Stimulated activated naive CD8-positive, alpha-beta T cell treated with anti-CD3 and anti-CD28 coated beads, Interleukin-15, amount 100 ng/mL, for 72 hours (primary cell): ENCODE measurements at regions not wholly inside any gene's neighbourhood (a gene's known extent, or its start where the extent isn't known, plus 50 kb on each side); places are given as distances from the start of the nearest gene placed in this dataset.
A peak's percentile ranks its signal among the peaks of the same experiment; 100 is the strongest.
"Not testable (repeated sequence)": the region's sequence is repeated elsewhere in the genome, so short reads cannot be mapped to it uniquely, and the experiment has no call there.

ENCODE experiments used
- ATAC-seq: fragments of 150-1000 bp; cut with Tn5 transposase; 2 replicates; pipeline ENCODE4 v1.10.0; 2021; ENCODE audit warnings: mild to moderate bottlenecking, moderate library complexity
- DNase-seq, 2 donors: peaks; one replicate each; pipeline ENCODE4 v3.0.0; 2021 to 2022
- H3K27ac Mint-ChIP-seq, 2 donors: one replicate each; pipeline ENCODE4 v1.8.0; 2022; ENCODE audit warnings: mild to moderate bottlenecking in 2 of 2, mixed read lengths in 2 of 2, moderate library complexity in 2 of 2
- H3K27me3 Mint-ChIP-seq: one replicate; pipeline ENCODE4 v1.8.0; 2022; ENCODE audit warnings: mixed read lengths
- H3K4me1 Mint-ChIP-seq: one replicate; pipeline ENCODE4 v1.8.0; 2022; ENCODE audit warnings: mild to moderate bottlenecking, mixed read lengths
- H3K4me3 Mint-ChIP-seq, 2 donors: one replicate each; pipeline ENCODE4 v1.8.0; 2022; ENCODE audit warnings: mild to moderate bottlenecking in 2 of 2, mixed read lengths in 2 of 2, moderate library complexity in 1 of 2
- H3K9me3 Mint-ChIP-seq, 2 donors: one replicate each; pipeline ENCODE4 v1.8.0; 2022; ENCODE audit warnings: mixed read lengths in 2 of 2

DNA sequence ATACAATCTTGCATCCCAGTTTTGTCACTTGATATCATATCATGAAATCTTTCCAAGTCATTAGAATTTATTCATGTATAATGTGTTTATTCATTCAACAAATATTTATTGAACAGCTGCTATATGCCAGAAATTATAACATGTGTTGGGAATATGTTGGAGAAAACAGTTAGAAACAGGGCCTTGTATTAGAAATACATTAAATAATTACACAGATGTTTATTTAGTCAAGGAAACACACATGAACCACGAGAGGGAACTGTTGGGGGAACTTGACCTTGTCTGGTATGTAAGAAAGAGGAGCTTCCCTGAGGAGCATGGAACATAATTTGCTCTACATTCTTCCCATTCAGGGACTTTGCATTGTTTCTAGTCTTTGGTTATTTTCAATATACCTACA lies 191.7 kb upstream of the FRMD6 start:
- ATAC-seq (no peak), DNase-seq (no peak)
- H3K9me3 Mint-ChIP-seq: no peaks in the 10 kb centered on the region
- no peak overlapping the region for H3K4me3 Mint-ChIP-seq
- no peaks in the 10 kb centered on the region for H3K4me1 Mint-ChIP-seq
- no peak overlapping the region for H3K27ac Mint-ChIP-seq
- no peaks in the 10 kb centered on the region for H3K27me3 Mint-ChIP-seq

DNA sequence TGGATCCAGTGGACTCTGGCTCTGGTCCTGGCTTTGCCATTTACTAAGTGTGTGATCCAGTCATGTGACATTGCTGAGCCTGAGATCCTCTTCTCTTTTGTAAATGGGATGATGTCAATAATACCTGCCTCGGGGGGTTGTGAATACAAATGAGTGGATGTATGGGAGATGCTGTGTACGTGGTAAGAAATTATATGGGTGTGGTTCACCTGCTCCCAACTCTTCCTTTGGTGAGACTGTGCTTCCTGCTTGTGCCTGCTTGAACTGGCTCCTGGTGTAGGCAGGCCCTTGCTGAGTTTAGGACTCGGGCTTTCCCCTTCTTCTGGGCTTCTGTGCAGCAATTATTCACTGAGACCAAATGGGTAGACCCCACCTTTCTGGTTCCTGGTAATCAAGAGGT lies 189.5 kb upstream of the FRMD6 start:
- H3K9me3 Mint-ChIP-seq: no peaks in the 10 kb centered on the region
- ATAC-seq (no peak), DNase-seq (no peak)
- no peak overlapping the region for H3K4me3 Mint-ChIP-seq
- no peaks in the 10 kb centered on the region for H3K27me3 Mint-ChIP-seq
- no peak overlapping the region for H3K27ac Mint-ChIP-seq
- no peaks in the 10 kb centered on the region for H3K4me1 Mint-ChIP-seq

DNA sequence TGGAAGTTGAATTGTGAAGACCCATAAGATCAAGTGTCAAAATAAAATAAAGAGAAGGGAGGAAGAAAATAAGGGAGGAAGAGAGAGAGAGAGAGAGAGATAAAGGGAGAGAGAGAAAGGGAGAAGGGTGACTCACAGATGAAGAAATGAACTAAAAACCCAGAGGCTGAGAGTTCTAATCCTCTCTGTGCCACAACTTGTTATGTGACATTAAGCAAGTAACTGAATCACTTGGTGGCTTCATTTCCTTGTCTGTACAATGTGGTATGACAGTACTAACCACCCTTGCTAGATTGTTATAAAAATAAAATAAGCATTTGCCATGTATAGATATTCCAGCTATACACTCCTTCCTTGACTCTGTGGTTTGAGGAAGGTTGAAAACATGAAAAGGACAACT lies 189.0 kb upstream of the FRMD6 start:
- DNase-seq (no peak), ATAC-seq (no peak)
- Mint-ChIP-seq H3K9me3 (no peaks in the 10 kb centered on the region), H3K4me3 (no peak overlapping the region), H3K27me3 (no peaks in the 10 kb centered on the region), H3K4me1 (no peaks in the 10 kb centered on the region), H3K27ac (no peak overlapping the region)

DNA sequence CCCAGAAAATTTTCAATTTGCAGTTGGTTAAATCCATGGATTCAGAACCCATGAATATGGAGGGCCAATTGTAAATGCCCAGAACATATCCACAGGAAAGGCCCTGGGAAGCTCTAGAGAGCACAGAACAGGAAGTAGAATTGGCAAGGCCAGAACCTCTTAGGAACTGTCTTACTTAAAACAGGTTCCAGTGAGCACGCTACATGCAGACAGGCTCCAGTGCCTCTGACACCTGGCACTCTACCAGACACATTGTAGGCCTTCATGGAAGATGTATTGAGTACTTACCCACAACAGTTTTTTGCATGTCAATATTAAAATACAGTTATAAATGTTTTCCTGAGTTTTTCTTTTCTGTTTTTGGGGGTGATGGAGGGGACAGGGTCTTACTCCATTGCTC lies 188.2 kb upstream of the FRMD6 start:
- H3K4me1 Mint-ChIP-seq: no peaks in the 10 kb centered on the region
- no peaks in the 10 kb centered on the region for H3K27me3 Mint-ChIP-seq
- DNase-seq: no peak
- H3K9me3 Mint-ChIP-seq: no peaks in the 10 kb centered on the region
- H3K27ac Mint-ChIP-seq: no peak overlapping the region
- H3K4me3 Mint-ChIP-seq: no peak overlapping the region
- ATAC-seq: no peak

DNA sequence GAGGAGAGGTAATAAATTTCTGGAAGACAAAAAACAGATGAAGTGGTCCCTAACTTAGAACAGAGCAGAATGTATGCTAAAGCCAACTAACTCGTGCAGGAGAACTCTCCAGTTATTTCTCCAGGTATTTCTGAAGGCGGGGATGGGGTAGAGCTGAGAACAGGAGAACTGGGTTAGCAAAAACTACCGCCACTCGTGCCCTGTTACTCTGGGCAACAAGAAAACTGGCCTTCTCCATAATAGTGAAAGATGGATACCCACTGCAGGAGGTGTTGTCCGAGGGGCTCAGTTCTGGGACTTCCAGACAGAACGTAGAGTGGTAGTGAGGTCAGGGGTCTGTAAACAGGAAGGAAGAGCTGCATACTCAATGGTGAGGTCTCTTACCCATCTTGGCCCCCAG lies 187.3 kb upstream of the FRMD6 start:
- H3K9me3 Mint-ChIP-seq: no peaks in the 10 kb centered on the region
- no peak for DNase-seq
- ATAC-seq: no peak
- H3K27me3 Mint-ChIP-seq: no peaks in the 10 kb centered on the region
- no peak overlapping the region for H3K4me3 Mint-ChIP-seq
- H3K4me1 Mint-ChIP-seq: no peaks in the 10 kb centered on the region
- no peak overlapping the region for H3K27ac Mint-ChIP-seq

DNA sequence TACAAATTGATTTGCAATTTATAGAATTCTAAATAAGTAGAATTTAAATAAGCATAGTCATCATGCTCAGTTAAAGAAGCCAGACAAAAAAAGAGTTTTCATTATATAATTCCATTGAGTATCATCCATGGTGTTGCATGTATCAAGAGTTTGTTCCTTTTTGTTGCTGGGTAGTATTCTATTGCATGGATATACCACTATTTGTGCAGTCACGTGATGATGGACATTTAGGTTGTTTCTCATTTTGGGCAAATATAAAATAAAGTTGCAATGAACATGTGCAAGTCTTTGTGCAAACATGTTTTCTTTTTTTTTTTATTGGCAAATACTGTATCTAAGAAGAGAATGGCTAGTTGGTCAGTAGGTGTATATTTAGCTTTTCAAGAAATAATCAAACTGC lies 186.2 kb upstream of the FRMD6 start:
- DNase-seq (no peak), ATAC-seq (no peak)
- no peak overlapping the region for H3K27ac Mint-ChIP-seq
- H3K27me3 Mint-ChIP-seq: no peaks in the 10 kb centered on the region
- no peak overlapping the region for H3K4me3 Mint-ChIP-seq
- no peaks in the 10 kb centered on the region for H3K9me3 Mint-ChIP-seq
- H3K4me1 Mint-ChIP-seq: no peaks in the 10 kb centered on the region

DNA sequence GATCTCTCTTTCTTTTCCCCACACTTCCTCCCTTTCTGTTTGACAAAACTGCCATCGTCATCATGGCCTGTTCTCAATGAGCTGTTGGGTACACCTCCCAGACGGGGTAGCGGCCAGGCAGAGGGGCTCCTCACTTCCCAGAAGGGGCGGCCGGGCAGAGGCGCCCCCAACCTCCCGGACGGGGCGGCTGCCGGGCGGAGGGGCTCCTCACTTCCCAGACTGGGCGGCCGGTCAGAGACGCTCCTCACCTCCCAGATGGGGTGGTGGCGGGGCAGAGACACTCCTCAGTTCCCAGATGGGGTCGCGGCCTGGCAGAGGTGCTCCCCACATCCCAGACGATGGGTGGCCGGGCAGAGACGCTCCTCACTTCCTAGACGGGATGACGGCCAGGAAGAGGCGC lies 184.3 kb upstream of the FRMD6 start:
- H3K9me3 Mint-ChIP-seq, H3K27ac Mint-ChIP-seq: not testable (repeated sequence)

DNA sequence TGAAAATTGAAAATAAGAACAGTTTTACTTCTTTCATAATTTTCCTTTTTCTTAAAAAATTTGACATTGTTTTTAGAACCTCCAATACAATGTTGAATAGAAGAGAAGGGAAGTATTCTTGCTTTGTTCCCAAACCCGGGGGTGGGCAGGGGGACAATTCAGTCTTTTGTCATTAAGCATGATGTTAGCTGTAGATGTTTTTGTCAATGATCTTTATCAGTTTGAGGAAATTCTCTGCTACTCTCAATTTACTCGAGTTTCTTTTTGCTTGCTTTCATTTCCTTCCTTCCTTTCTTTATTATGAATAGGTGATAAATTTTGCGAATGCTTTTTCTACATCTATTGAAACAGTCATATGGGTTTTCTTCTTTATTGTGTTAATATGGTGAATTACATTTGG lies 183.2 kb upstream of the FRMD6 start:
- Mint-ChIP-seq H3K9me3 (no peaks in the 10 kb centered on the region), H3K27ac (no peak overlapping the region), H3K4me1 (no peaks in the 10 kb centered on the region), H3K27me3 (peaks cover 11% of the 10 kb centered on the region), H3K4me3 (no peak overlapping the region)
- ATAC-seq (no peak), DNase-seq (no peak)

More for the DNA sequence above, 184.3 kb upstream of the FRMD6 start:
- ATAC-seq, H3K4me3 Mint-ChIP-seq, H3K27me3 Mint-ChIP-seq, H3K4me1 Mint-ChIP-seq, DNase-seq: not testable (repeated sequence)

DNA sequence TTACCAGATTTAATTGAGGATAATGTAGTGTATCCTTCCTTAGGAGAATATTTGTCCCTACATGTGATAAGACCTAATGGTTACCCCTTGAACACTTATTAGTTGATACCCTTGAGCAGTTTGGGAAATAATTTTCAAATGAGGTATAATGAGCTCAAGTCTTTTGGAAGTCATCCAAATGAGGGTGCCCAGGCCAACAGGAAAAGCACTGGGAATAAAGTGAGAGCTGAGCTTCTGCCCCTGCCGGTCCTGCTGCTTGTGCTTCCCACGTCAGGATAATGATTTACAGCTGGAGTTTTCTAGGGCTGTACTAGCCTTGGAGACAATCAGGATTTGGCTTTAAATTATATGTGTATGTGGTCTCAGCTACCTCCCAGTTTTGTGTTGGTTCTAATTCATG lies 178.8 kb upstream of the FRMD6 start:
- Mint-ChIP-seq H3K9me3 (no peaks in the 10 kb centered on the region), H3K27me3 (peaks cover 34% of the 10 kb centered on the region), H3K4me1 (no peaks in the 10 kb centered on the region), H3K27ac (peak overlapping the region in 1 of 2 donors; percentile 31), H3K4me3 (no peak overlapping the region)
- no peak for ATAC-seq
- DNase-seq: no peak

DNA sequence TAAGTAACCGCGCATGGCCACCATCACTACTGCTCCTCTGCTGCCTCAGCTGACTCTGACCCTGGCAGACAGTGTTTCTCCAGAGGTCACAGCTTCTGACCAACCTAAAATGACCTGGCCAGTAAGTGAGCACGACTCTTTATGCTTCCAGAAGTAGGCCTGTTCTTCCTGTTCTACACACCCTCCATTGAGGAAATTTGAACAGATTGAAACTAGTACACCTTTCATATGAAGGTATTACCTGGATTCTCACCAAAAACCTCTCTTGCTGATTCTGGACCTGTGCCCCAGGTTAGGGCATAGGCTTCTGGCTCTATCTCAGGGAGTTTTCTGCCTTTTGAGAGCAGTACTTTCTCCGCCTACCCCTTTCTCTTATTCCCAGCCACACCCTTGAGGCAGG lies 178.4 kb upstream of the FRMD6 start:
- ATAC-seq (no peak), DNase-seq (no peak)
- no peak overlapping the region for H3K4me3 Mint-ChIP-seq
- peaks cover 34% of the 10 kb centered on the region for H3K27me3 Mint-ChIP-seq
- peak overlapping the region; percentile 31 to 35 for H3K27ac Mint-ChIP-seq
- H3K4me1 Mint-ChIP-seq: no peaks in the 10 kb centered on the region
- H3K9me3 Mint-ChIP-seq: no peaks in the 10 kb centered on the region

DNA sequence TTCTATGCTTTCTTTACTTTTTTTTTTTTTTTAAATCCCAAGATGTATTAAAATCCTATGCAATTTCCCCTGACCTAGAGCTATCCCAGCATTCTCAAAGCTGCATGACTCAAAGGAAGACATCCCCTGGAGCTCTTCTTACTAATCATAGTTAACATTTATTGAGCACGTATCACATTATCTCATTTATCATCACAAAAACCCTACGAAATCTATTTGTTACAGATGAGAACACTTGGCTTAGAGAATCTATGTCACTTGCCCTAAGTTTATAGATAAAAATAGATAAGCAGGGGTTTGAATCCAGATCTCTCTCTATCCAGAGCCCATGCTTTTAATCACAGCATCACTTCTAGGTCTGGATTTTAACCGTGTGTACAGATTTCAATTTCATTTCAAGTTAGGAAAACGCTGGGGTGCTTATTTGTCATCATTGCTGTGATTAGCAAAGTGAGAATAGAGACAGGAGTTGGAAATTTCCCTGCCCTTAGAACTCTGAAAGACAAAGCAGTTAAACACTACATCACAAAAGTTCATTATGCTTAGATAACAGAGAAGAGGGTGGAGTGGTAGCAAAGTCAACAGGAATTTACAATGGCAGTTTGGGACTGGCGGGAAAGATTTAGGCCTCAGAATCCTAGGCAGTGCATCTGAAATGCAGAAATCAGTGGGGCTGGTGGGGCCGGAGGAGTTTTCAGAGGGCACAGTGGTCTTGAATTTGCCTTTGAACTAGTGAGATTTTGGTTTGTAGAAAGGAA lies 177.7 kb upstream of the FRMD6 start:
- no peaks in the 10 kb centered on the region for H3K9me3 Mint-ChIP-seq
- no peaks in the 10 kb centered on the region for H3K4me1 Mint-ChIP-seq
- peak overlapping the region; percentile 28 to 35 for H3K27ac Mint-ChIP-seq
- peaks cover 34% of the 10 kb centered on the region for H3K27me3 Mint-ChIP-seq
- no peak for ATAC-seq
- DNase-seq: no peak
- H3K4me3 Mint-ChIP-seq: no peak overlapping the region

DNA sequence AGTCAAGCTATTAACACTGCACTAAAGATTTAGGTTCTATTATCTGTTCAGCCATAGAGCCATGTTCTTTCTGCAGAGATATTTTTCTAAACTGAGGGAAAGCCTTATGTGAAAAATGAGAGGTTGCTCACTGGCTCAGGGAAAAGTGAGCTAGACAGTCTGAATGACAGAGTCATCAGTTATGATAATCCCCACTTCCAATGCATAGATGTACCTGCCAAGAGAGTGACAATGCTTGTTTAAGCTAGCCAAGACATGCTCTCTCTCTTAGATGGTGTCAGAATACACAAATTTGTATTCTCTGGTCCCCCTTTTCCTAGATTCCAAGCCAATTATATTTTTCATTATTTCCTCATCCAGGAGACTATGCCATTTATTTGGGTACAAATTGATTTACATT lies 176.9 kb upstream of the FRMD6 start:
- Mint-ChIP-seq H3K4me3 (no peak overlapping the region), H3K27ac (no peak overlapping the region), H3K4me1 (no peaks in the 10 kb centered on the region), H3K27me3 (peaks cover 34% of the 10 kb centered on the region), H3K9me3 (no peaks in the 10 kb centered on the region)
- no peak for ATAC-seq
- no peak for DNase-seq

DNA sequence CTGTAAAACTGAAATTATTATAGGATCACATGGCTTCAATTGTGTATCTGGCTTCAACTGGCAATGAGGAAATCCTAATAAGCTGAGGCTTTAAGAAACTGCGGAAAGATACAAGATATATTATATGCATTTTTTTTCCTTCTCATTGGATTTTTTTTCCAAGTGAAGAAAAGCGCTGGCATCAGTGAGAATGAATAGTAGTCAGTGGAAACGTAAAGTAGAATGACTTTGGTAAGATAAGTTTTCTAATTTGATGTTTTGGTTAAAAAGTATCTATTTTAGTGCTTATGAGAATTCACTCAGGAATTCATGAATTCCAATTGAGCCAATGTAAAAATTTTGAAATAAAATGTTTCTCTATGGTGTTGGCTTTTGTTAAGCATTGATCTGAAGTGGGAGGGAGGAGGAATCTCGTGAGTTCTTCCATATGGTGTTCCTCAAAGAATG lies 173.5 kb upstream of the FRMD6 start:
- ATAC-seq (no peak), DNase-seq (no peak)
- Mint-ChIP-seq H3K9me3 (peaks cover 0 to 4% of the 10 kb centered on the region in 2 donors), H3K27me3 (peaks cover 26% of the 10 kb centered on the region), H3K27ac (no peak overlapping the region), H3K4me1 (no peaks in the 10 kb centered on the region), H3K4me3 (no peak overlapping the region)

DNA sequence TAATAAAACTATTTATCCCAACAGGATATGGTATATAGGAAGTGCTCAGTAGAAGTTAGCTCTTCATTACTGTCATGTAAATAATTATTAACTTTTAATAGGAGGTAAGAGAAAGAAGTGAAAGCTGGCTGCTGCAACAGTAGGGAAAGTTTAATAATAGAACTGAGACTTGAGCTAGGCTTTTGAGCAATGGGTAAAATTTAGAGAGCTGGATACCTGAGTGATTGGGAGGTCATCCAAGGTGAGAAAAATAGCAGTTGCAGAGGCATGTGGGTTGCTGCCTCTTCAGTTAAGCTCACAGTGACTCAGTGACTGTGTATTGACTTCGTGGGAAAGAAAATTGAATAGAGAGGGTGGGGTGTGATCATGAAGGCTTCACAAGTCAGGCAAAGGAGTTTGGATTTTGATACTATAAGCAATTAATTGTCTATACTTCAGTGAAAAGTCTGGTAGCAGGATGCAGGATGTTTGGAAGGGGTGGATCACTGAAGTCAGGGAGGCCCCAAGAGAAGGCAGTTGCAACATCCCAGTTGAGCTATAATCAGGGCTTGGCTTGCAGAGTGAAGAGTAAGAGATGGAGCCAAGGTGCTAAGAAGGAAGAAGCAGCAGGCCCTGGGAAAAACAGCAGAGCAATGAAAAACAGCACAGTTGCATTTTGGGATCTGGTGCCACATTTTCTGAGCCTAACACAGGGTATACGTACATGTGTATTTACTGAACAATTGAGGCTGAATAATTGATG lies 172.0 kb upstream of the FRMD6 start:
- Mint-ChIP-seq H3K4me3 (no peak overlapping the region), H3K9me3 (peaks cover 0 to 7% of the 10 kb centered on the region in 2 donors), H3K4me1 (no peaks in the 10 kb centered on the region), H3K27ac (no peak overlapping the region), H3K27me3 (peaks cover 10% of the 10 kb centered on the region)
- ATAC-seq: no peak
- no peak for DNase-seq

DNA sequence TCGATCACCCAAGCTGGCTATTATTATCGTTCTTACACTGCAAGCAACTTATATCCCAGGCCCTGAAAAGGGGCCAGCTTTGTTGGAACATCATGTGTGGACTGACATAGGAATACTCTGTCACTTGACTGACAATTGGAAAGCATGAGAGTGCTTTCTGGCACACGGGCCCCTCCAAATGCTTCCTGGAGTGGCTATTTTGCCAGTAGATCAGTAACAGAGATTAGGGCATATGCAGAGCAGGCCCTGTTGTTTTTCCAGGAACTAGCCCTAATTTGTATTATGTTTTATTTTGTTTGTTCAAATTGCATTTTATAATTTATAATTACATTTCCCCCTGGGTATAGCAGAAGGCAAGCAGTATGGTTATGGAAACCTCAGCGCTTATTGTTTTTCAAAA lies 170.1 kb upstream of the FRMD6 start:
- no peaks in the 10 kb centered on the region for H3K4me1 Mint-ChIP-seq
- H3K9me3 Mint-ChIP-seq: peaks cover 0 to 7% of the 10 kb centered on the region in 2 donors
- DNase-seq: no peak
- peaks cover 5% of the 10 kb centered on the region for H3K27me3 Mint-ChIP-seq
- no peak overlapping the region for H3K4me3 Mint-ChIP-seq
- ATAC-seq: no peak
- H3K27ac Mint-ChIP-seq: no peak overlapping the region

DNA sequence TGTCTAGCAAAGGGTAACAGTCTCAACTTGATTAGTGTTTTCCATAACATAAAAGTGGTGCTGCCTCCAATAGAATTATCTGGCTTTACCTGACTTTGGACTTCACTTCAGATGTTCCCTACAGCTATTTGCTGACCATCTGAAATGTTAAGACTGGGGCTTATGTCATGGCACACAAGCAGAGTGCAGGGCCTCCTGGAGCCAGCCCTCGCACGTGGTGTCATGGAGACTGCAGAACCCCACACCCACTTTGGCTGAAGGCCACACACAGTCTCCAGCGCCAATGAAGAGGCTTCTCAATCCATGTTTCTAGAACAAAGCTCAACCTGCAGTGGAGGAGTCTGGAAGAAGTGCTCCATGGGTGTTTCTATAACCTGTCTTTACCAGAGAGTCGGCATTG lies 169.6 kb upstream of the FRMD6 start:
- peaks cover 0 to 7% of the 10 kb centered on the region in 2 donors for H3K9me3 Mint-ChIP-seq
- ATAC-seq (no peak), DNase-seq (no peak)
- no peak overlapping the region for H3K27ac Mint-ChIP-seq
- H3K4me1 Mint-ChIP-seq: no peaks in the 10 kb centered on the region
- peaks cover under 1% of the 10 kb centered on the region for H3K27me3 Mint-ChIP-seq
- no peak overlapping the region for H3K4me3 Mint-ChIP-seq
